Liver (tissue), 3 donors: ENCODE measurements at regions not wholly inside any gene's neighbourhood (a gene's known extent, or its start where the extent isn't known, plus 50 kb on each side); places are given as distances from the start of the nearest gene placed in this dataset.

Source experiments
- CTCF ChIP-seq: fragments of 150-350 bp; IDR thresholded peaks from 2 replicates; pipeline ENCODE4 v1.5.1; 2017; ENCODE audit warnings: improper control_type of control experiment, low read depth, low read length; ENCODE audit not compliant: missing input control
- GABPA ChIP-seq, 2 donors: IDR thresholded peaks in 1 of 2; conservative IDR thresholded peaks in 1 of 2; 2 replicates each; pipeline ENCODE4 v1.6.1; 2016; ENCODE audit warnings: antibody characterized with exemption in 2 of 2, mild to moderate bottlenecking in 1 of 2, moderate library complexity in 1 of 2
- HNF4A ChIP-seq, 2 donors: conservative IDR thresholded peaks; 2 replicates each; pipeline ENCODE4 v1.6.1; 2016; ENCODE audit warnings: antibody characterized with exemption in 2 of 2, mild to moderate bottlenecking in 2 of 2
- JUND ChIP-seq, 2 donors: IDR thresholded peaks; 2 replicates each; pipeline ENCODE4 v1.6.1; 2016; ENCODE audit warnings: antibody characterized with exemption in 2 of 2
- RAD21 ChIP-seq, 2 donors: IDR thresholded peaks; 2 replicates each; pipeline ENCODE4 v1.6.1; 2016; ENCODE audit warnings: antibody characterized with exemption in 2 of 2, mild to moderate bottlenecking in 2 of 2
- SP1 ChIP-seq: IDR thresholded peaks from 2 replicates; pipeline ENCODE4 v1.6.1; 2018; ENCODE audit warnings: antibody characterized with exemption, mild to moderate bottlenecking
- donor health status: healthy.
- donor health status: healthy.

GRCh38 chr2:23100406-23100805 is 284.6 kb upstream of the KLHL29 start:
- TF ChIP-seq JUND (IDR thresholded peaks at IDR 0.05) = no peak
- no peak for TF ChIP-seq CTCF
- TF ChIP-seq HNF4A (conservative IDR thresholded peaks at IDR 0.05) = no peak
- TF ChIP-seq GABPA (IDR thresholded peaks at IDR 0.05 in 1 of 2, conservative IDR thresholded peaks at IDR 0.05 in 1 of 2) = no peak
- no peak for TF ChIP-seq SP1
- no peak for TF ChIP-seq RAD21 (IDR thresholded peaks at IDR 0.05)
